ENCODE measurements at regions not wholly inside any gene's neighbourhood (a gene's known extent, or its start where the extent isn't known, plus 50 kb on each side); places are given as distances from the start of the nearest gene placed in this dataset.

DNA sequence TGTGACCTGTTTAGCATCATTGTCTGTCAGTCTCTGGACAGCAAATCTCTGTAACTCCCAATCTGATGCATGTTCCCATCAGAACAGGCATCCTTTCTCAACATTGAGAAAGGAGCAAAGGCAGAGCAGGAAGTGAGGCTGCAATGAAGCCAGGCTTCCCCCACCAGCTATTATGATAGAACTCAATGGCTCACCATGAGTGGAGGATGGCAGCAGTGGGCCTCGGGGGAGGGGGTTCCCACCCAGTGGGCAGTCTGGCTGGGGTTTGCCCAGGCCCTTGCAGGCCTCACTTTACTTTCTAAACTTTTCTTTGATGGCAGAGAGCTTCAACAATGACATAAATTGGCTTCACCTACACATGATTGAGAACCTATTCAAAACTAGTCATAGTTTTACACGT, 240.6 kb upstream of the CXCR4 start:
- TF ChIP-seq, protein P1, sequence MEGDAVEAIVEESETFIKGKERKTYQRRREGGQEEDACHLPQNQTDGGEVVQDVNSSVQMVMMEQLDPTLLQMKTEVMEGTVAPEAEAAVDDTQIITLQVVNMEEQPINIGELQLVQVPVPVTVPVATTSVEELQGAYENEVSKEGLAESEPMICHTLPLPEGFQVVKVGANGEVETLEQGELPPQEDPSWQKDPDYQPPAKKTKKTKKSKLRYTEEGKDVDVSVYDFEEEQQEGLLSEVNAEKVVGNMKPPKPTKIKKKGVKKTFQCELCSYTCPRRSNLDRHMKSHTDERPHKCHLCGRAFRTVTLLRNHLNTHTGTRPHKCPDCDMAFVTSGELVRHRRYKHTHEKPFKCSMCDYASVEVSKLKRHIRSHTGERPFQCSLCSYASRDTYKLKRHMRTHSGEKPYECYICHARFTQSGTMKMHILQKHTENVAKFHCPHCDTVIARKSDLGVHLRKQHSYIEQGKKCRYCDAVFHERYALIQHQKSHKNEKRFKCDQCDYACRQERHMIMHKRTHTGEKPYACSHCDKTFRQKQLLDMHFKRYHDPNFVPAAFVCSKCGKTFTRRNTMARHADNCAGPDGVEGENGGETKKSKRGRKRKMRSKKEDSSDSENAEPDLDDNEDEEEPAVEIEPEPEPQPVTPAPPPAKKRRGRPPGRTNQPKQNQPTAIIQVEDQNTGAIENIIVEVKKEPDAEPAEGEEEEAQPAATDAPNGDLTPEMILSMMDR (conservative IDR thresholded peaks at IDR 0.05): no peak
- no peak for TF ChIP-seq EZH2 (IDR thresholded peaks at IDR 0.05; ENCODE audit: low read depth)
